Retina (tissue), 1 donor: ENCODE measurements at regions not wholly inside any gene's neighbourhood (a gene's known extent, or its start where the extent isn't known, plus 50 kb on each side); places are given as distances from the start of the nearest gene placed in this dataset.
"Not testable (repeated sequence)": the region's sequence is repeated elsewhere in the genome, so short reads cannot be mapped to it uniquely, and the experiment has no call there.

Experiments
- DNase-seq: peaks from one replicate; pipeline ENCODE4 v3.0.0-alpha.2; 2016

DNA sequence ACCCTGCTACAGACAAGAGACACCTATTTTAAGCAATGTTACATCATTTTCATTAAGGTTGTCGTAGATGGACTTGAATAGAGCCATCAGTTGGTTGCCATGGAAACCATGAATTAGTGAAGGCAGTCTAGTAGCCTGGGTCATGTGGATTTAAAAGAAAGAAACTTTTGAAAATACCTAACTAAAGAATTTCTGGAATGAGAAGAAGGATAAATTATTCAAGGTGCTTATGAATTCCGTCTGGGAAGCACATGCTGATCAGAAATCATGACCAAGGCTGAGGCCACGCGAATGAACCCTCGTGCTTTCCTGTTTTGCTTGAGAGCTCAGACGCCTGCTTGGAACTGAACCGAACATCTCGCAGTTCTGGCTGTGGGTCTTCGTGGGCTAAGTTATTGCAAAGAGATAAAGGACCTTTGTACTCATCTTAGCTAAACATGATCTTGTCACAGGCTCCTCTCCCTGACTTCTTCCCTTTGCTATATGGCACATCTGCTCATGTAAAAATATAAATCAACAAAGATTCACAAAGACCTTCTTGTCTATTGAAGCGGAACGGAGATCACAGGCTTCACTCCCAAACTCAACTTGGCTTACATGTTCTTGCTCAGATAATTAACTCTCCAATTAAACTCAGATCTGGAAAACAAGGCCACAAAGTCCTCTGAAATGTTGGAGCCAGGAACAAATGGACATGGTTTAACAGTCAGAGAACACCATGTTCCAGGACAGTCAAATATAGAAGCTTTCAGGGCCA lies 140.2 kb downstream of the NUFIP1 start:
- peak; percentile 55 for DNase-seq

DNA sequence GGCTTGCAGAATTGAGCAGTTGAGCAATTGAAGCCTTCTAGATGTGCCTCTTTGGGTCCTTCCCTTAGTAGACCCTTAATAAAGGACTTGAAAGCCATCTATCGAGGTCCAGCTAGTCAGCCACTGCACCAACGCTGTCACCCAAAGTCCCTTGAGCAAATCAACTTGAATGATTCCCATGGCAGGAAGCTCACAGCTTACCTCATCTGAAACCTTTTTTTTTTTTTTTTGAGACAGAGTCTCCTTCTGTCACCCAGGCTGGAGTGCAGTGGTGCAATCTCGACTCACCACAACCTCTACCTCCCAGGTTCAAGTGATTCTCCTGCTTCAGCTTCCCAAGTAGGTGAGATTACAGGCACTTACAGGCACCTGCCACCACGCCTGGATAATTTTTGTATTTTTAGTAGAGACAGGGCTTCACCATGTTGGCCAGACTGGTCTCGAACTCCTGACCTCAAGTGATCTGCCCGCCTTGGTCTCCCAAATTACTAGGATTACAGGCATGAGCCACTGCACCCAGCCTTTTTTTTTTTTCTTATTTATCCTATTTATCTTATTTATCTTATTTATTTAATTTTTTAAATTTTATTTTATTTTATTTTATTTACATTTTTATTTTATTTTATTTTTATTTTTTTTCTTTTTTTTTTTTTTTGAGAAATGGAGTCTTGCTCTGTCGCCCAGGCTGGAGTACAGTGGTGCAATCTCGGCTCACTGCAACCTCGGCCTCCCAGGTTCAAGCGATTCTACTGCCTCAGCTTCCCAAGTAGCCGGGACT lies 143.8 kb downstream of the NUFIP1 start:
- not testable (repeated sequence) for DNase-seq

DNA sequence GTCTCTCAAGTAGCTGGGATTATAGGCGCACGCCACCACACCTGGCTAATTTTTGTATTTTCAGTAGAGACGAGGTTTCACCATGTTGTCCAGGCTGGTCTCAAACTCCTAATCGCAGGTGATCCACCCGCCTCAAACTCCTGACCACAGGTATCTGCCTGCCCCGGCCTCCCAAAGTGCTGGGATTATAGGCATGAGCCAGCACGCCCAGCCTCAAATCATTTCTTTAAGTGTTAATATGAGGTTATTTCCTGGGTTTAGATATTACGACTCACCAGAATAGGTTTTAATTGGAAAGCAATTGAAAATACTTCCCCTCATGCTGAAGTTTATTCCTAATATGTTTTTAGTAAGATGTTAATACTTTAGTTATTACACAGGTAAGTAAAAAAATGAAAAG lies 144.5 kb downstream of the NUFIP1 start:
- no peak for DNase-seq

DNA sequence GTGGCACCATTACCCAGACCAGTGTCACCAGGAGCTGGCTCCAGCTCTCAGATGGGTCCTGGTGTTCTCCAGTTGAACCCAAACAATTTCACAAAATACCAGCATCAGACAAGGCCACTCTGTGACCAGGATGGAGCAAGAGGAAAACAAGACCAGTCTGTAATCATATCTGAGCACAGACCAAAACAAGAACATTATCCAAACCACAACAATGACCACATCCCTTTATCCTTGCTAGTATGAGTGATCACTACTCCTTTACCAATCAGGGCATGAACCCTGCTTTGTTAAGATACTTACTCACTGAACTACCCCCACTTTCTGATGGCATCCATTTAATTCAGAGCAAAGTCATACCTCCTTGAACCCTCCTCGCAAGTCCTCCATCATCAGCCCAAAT lies 145.9 kb downstream of the NUFIP1 start:
- no peak for DNase-seq

- DNase-seq = no peak
Observed at GRCh38 chr13:44842158-44842557, 147.1 kb downstream of the NUFIP1 start.

DNA sequence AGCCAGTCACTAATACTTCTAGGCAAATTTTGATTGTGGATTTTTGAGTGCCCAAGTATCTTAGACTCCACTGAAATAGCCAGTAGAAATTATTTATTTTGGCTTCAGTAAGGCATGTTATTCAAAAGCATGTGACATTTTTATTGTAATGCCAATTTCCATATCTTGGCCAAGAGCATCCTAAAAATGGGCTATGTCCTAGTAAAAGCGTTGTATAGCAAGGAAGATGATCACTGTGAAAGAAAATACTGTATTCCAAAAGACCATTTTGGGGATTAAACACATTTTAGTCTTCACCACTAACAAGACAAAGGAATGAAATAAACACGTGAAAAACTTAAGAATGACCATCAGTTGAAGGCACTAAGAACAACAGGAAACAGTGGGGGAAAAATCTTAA lies 149.1 kb downstream of the NUFIP1 start:
- no peak for DNase-seq

DNA sequence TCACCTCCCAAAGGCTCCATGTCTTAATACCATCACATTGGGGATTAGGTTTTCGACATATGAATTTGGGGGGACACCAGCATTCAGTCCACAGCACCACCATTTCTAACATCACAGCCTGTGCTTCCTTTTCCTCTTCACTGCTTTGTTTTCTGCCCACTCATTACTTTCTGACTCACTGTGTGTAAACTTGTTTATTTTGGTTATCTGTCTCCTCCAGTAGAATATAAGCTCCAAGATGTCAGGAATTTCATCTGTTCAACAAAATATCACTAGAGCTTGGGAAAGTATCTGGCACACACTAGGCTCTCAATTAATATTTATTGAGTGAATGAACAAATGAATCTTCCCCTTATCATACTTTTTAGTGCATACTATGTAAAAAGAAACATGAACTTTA lies 152.0 kb downstream of the NUFIP1 start:
- no peak for DNase-seq

- no peak for DNase-seq
Observed at GRCh38 chr13:44834404-44834803, 154.9 kb downstream of the NUFIP1 start.

DNA sequence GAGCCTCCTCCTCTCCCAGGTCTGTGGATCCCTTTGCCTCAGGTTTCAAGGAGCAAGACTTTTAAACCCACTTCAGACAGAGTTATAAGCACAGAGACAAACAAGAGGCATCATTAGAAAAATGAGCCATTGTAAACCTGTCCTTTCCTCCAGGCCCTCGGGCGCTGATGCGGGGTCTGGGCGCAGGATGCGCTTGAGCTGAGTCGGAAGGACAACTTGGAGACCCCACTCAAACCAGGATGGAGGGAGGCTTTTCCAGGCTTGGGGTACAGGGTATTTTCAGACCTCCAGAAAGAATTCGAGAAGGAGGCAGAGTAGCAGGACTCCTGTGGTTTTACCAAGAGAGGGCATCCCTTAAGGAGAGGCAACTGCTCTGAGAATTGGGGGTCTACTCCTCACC lies 155.6 kb downstream of the NUFIP1 start:
- DNase-seq = no peak

DNA sequence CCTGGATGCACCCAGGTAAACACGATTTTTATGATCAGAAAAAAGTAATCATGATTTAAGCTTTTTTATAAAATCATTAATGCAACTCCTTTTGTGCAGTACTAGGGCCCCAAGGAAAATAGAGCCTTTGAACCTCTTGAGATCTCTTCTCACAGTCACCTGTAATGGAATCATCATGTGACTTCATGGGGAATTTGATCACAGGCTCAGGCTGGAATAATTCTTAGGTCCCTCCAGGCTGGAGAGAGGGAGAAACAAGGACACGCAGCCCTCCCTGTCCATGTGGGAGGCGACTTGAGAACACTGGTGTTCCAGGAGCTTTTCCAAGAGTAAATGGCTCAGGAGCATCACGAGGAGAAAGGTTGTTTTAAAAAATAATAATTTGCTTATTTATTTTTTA lies 156.1 kb downstream of the NUFIP1 start:
- DNase-seq = no peak

GRCh38 chr13:44826591-44827350 lies 162.5 kb downstream of the NUFIP1 start:
- no peak for DNase-seq

GRCh38 chr13:44825953-44826352 lies 163.3 kb downstream of the NUFIP1 start:
- DNase-seq = no peak

- not testable (repeated sequence) for DNase-seq
Observed at GRCh38 chr13:44823555-44823954, 165.7 kb downstream of the NUFIP1 start.

DNA sequence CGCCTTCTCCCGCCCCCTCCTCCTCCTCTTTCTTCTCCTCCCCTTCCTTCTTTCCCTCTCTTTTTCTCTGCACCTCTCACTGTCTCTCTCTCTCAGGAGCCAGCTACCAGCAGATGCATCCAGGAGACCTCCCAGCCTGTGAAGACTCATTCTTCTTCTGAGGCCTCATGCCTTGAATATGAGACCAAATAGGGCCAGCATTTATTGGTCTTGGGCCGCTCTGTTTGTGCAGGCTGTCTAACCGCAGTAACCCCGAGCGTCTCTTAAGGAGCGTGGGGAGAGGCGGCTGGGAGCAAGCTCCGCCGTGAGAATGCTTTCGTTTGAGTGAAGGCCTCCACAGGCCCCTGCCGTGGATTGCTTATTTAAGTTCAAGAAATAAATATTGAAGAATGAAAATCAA lies 167.0 kb downstream of the NUFIP1 start:
- DNase-seq = no peak

DNA sequence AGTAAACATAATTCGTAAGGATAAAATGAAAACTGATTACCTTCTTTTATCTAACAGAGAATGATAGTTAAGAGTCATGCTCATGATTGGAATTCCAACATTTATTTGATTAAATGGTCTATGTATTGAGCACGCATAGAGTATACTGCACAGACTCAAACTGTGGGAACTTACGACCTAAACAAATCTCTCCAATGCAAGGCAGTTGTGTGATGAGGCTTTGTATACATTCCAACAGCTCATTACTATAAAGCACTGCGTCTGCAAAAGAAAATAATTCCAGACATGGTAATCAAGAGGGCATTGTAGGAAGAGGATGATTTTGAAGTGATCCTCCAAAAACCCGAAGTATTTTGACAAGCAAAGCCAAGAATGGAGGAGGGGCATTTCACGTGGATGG lies 169.5 kb downstream of the NUFIP1 start:
- DNase-seq = no peak

DNA sequence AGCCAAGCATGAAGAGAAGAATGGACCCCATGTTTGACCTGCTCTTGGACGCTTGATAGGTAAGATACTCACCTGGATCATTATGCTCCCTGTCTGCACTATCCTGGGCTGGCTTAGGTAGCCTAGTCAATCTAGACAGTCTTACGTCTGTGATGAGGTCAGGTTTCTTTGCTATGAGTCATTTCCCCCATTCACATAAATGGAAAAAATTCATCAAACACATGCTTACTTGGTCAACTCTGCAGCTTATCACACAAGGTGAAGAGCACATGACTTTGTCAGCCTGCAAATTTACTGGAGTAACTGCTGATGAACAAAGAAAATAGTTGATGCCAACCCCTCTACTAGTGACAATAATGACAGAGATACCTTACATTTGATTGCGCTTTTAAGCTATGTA lies 170.0 kb downstream of the NUFIP1 start:
- no peak for DNase-seq

- DNase-seq = no peak
Observed at GRCh38 chr13:44818428-44818827, 170.8 kb downstream of the NUFIP1 start.

- no peak for DNase-seq
Observed at GRCh38 chr13:44818016-44818415, 171.3 kb downstream of the NUFIP1 start.

GRCh38 chr13:44817131-44817671 lies 172.1 kb downstream of the NUFIP1 start:
- no peak for DNase-seq

DNA sequence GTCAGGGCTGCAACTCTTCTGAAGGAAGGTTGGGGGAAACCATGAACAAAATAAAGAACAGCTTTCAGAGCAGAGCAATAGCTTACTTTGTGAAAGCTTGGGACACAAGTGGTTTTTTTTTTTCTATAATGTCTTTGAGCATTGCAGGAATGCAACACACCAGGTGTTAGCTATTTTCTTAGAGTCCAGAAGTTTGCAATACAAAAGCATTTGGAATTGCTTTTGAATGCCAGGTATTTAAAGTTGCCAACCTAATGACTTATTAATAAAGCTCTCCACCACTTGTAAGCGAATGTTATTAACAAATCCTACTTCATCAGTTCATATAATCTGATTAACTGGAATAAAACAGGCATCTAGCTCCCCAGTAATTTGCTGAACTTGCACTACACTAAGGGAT lies 172.6 kb downstream of the NUFIP1 start:
- no peak for DNase-seq

- no peak for DNase-seq
Observed at GRCh38 chr13:44815623-44816022, 173.6 kb downstream of the NUFIP1 start.

DNA sequence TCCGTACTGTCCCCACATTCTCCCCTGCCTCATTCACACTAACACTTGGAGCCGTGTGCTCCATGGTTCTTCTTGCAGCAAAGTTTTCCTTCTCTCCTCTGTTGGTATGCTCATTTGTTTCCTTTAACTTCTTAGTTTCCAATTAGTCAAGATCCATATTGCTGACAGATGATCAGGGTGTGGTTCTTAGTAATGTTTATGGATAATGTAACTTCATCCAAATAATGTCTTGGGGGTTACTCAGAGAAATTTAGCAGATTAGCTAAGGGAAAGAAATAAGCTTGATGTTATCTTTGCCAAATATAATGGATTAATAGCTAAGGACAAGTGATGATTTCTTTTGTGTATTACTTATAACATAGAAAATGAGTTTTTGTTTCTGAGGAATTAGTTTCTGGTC lies 174.4 kb downstream of the NUFIP1 start:
- no peak for DNase-seq

DNA sequence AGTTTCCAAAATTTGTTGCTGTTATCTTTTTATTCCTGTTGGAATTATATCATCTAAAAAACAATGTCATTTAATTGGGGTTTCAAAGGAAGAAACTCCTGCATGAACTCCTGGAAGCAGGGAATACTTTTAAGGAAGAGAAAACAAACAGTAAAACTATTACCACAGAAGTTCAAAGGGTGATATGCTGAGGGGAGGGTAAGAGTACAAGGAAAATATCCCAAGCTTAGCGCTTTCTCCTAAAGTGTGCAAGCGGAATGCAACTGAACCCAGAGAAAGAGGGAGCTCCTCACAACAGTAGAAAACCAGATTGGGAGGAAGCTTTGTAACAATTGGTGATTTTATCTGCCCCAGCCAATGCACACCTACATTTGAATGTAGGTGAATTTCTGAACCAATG lies 175.1 kb downstream of the NUFIP1 start:
- DNase-seq = no peak
